HepG2 (cell line): ENCODE measurements at regions not wholly inside any gene's neighbourhood (a gene's known extent, or its start where the extent isn't known, plus 50 kb on each side); places are given as distances from the start of the nearest gene placed in this dataset.

Experiments
- ATAC-seq: fragments of 200-7000 bp; cut with Tn5 transposase; 3 replicates; pipeline ENCODE4 v1.9.1; 2020; ENCODE audit warnings: mild to moderate bottlenecking, moderate library complexity
- BruUV-seq: library from RNA; stranded (reverse); fragments of 400-500 nt; replicated peaks from 2 replicates; lab custom pipeline; 2021; lab: Mats Ljungman, UMichigan
- CTCF ChIA-PET: fragments of 300-600 bp; formaldehyde crosslinking; extraction: SDS; loops from one replicate; lab custom pipeline; 2021; ENCODE audit warnings: low total read pairs, inconsistent platforms, low intra/inter-chr PET ratio; lab: Yijun Ruan, JAX
- POLR2A ChIA-PET: fragments of 350-600 bp; sonication (Branson Sonifier 250); formaldehyde crosslinking; loops from one replicate; lab custom pipeline; 2020; ENCODE audit warnings: antibody characterized with exemption, inconsistent platforms; lab: Yijun Ruan, JAX
- DNase-seq: peaks from one replicate; pipeline ENCODE4 v3.0.0-alpha.2; 2015; ENCODE audit warnings: low spot score
- FAIRE-seq: peaks from 3 replicates; lab custom pipeline; 2011; peaks lifted over from hg19 to GRCh38; lab: Jason Lieb, UNC
- H2AFZ ChIP-seq: one replicate; pipeline ENCODE4 v1.6.1; 2011; ENCODE audit warnings: low read length, inconsistent platforms
- H3K27ac ChIP-seq: fragments of 300-600 bp; 3 replicates; pipeline ENCODE4 v1.8.0; 2011; ENCODE audit warnings: mixed run types, mild to moderate bottlenecking, mixed read lengths, low read length, inconsistent platforms; ENCODE audit not compliant: insufficient read depth; ENCODE audit errors: extremely low read length
- H3K27me3 ChIP-seq, 2 experiments: fragments of 200-600 bp in 1 of 2; 2 replicates in 1 of 2; 3 replicates in 1 of 2; pipeline versions ENCODE4 v1.6.0 to v1.8.0; 2011; ENCODE audit warnings: low read length in 2 of 2, mild to moderate bottlenecking in 2 of 2, moderate library complexity in 2 of 2, inconsistent platforms in 1 of 2; ENCODE audit not compliant: insufficient read depth in 2 of 2, control insufficient read depth in 1 of 2
- H3K36me3 ChIP-seq, 2 experiments: fragments of 200-600 bp in 1 of 2; replicated peaks in 1 of 2; 2 replicates in 1 of 2; 3 replicates in 1 of 2; pipeline versions ENCODE4 v1.5.1 to v1.8.0; 2011; ENCODE audit warnings: low read length in 2 of 2, inconsistent platforms in 1 of 2; ENCODE audit not compliant: insufficient read depth in 2 of 2, control insufficient read depth in 1 of 2
- H3K4me1 ChIP-seq: 2 replicates; pipeline ENCODE4 v1.5.1; 2012; ENCODE audit warnings: low read length, inconsistent platforms; ENCODE audit not compliant: insufficient read depth
- H3K4me2 ChIP-seq: 2 replicates; pipeline ENCODE4 v1.6.0; 2011; ENCODE audit warnings: low read depth, low read length, inconsistent platforms
- H3K4me3 ChIP-seq, 3 experiments: fragments of 200-600 bp in 1 of 3; sonication (generic), shearing (Covaris generic) in 1 of 3; replicated peaks in 1 of 3; 2 replicates each; pipeline ENCODE4 v1.5.1; 2011 to 2016; ENCODE audit warnings: low read length in 3 of 3, inconsistent platforms in 2 of 3, low read depth in 2 of 3, mild to moderate bottlenecking in 2 of 3, control low read depth in 1 of 3, mixed read lengths in 1 of 3; ENCODE audit not compliant: insufficient read depth in 1 of 3
- H3K79me2 ChIP-seq: one replicate; pipeline ENCODE4 v1.6.1; 2011; ENCODE audit warnings: low read length, inconsistent platforms; ENCODE audit not compliant: insufficient read depth
- H3K9ac ChIP-seq: 2 replicates; pipeline ENCODE4 v1.6.0; 2011; ENCODE audit warnings: mild to moderate bottlenecking, low read depth, low read length, inconsistent platforms; ENCODE audit not compliant: insufficient read depth
- H3K9me3 ChIP-seq: 2 replicates; pipeline ENCODE4 v1.5.1; 2012; ENCODE audit warnings: mild to moderate bottlenecking, low read length
- H4K20me1 ChIP-seq: 2 replicates; pipeline ENCODE4 v1.6.0; 2011; ENCODE audit warnings: inconsistent platforms, mild to moderate bottlenecking, low read length, moderate library complexity; ENCODE audit not compliant: insufficient read depth
- AGO1 ChIP-seq: fragments of 200-400 bp; formaldehyde crosslinking; IDR thresholded peaks from 2 replicates; pipeline ENCODE4 v1.6.1; 2017; ENCODE audit warnings: mild to moderate bottlenecking, low read depth, low read length, moderate library complexity; ENCODE audit not compliant: poor library complexity, severe bottlenecking
- HOXA5 ChIP-seq: sonication (generic); formaldehyde crosslinking; IDR thresholded peaks from 2 replicates; pipeline ENCODE4 v1.4.0; 2020; ENCODE audit warnings: missing genetic modification reagents
- PHF5A ChIP-seq: IDR thresholded peaks from one replicate; pipeline ENCODE4 v1.6.1; 2018; ENCODE audit warnings: low read depth, missing genetic modification reagents; ENCODE audit not compliant: unreplicated experiment
- RXRB ChIP-seq: IDR thresholded peaks from 2 replicates; pipeline ENCODE4 v1.6.1; 2016; ENCODE audit warnings: borderline replicate concordance, missing genetic modification reagents, missing compliant biosample characterization
- SP5 ChIP-seq: IDR thresholded peaks from 2 replicates; pipeline ENCODE4 v1.6.1; 2016; ENCODE audit warnings: low read depth, borderline replicate concordance
- ZNF136 ChIP-seq: sonication (generic); formaldehyde crosslinking; IDR thresholded peaks from 2 replicates; pipeline ENCODE4 v1.8.1; 2022; ENCODE audit warnings: low read depth, mild to moderate bottlenecking, moderate library complexity, missing genetic modification reagents
- ZNF232 ChIP-seq: sonication (generic); formaldehyde crosslinking; IDR thresholded peaks from 2 replicates; pipeline ENCODE4 v1.4.0; 2020; ENCODE audit warnings: missing genetic modification reagents, borderline replicate concordance
- ZNF790 ChIP-seq: sonication (generic); formaldehyde crosslinking; IDR thresholded peaks from 2 replicates; pipeline ENCODE4 v1.8.0; 2022; ENCODE audit warnings: missing genetic modification reagents, mild to moderate bottlenecking, borderline replicate concordance
- WGBS: methylation state at CpG from one replicate; pipeline ENCODE4 v1.1.6; 2017; ENCODE audit warnings: low lambda C conversion rate; 5-methylcytosine and 5-hydroxymethylcytosine counted together
- in situ Hi-C: cut with HindIII; loops from 2 replicates; pipeline ENCODE4 v1.10.0; 2017; ENCODE audit warnings: low pct_unique_long_range_greater_than_20kb; ENCODE audit not compliant: extremely low pct_ligation_motif_present
- intact Hi-C: fragments of 100-400 bp; cut with micrococcal nuclease; formaldehyde crosslinking; loops from one replicate; pipeline ENCODE4 v1.10.0; 2022; ENCODE audit not compliant: unreplicated experiment
- TF ChIP-seq, protein P1 (sequence below): sonication (generic); formaldehyde crosslinking; IDR thresholded peaks from 2 replicates; pipeline ENCODE4 v1.4.0; 2020; ENCODE audit warnings: missing genetic modification reagents
- TF ChIP-seq, protein P2 (sequence below): sonication (generic); formaldehyde crosslinking; IDR thresholded peaks from 2 replicates; pipeline ENCODE4 v1.9.0; 2022; ENCODE audit warnings: missing genetic modification reagents, mild to moderate bottlenecking, borderline replicate concordance
- TF ChIP-seq, protein P3 (sequence below): IDR thresholded peaks from 2 replicates; pipeline ENCODE4 v1.6.1; 2016; ENCODE audit warnings: low read depth, control low read depth
- TF ChIP-seq, protein P4 (sequence below): sonication (generic); formaldehyde crosslinking; IDR thresholded peaks from 2 replicates; pipeline ENCODE4 v1.4.0; 2020; ENCODE audit warnings: missing genetic modification reagents, borderline replicate concordance

DNA sequence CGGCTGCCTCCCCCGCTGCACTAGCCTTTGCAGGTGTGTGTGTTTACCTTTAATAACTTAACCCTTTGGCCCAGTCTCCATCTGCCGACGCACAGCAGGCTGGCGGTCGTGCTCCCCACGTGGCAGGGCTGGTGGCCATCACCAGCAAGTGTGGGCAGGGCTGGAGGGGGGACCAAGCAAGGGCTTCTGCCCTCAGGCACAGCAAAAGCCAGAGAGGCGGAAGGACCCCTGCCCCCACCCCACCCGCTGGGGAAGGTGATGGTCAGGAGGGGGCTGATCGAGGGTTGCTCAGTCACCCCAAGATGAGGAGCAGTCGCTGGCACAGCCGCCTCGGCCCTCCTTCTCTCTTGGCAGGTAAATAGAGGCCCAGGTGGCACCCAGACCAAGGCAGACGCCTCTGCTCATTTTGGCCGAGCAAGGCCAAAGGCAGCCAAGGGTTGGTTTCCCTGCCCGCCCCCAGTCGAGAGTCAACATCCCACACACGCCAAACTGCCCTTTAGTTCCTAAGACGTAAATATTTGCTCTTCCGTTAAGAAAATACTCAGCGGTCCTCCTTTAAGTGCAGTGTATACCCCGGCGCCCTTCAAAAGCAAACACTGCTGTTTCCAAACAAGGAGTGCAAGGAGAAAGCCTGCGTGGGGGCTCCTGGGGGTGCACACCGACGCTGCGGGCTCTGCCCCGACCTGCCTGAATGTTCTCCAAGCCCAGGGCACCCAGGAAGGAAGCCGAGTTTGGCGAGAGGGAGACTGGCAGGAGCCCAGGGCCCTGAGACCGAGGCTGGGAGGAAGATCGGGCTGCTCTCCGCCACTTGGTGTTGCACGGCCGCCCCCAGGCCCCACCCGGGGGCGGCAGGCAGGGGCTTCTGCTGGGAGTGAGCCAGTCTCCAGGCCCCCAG, 82.7 kb downstream of the SIK1 start (continued):
- TF ChIP-seq SP5 (0 out of 2 replicates have a peak, but pooled peaks have one; percentile 12), ZNF232 (CRISPR knock-in tag) (no peak)
- TF ChIP-seq, protein P1, sequence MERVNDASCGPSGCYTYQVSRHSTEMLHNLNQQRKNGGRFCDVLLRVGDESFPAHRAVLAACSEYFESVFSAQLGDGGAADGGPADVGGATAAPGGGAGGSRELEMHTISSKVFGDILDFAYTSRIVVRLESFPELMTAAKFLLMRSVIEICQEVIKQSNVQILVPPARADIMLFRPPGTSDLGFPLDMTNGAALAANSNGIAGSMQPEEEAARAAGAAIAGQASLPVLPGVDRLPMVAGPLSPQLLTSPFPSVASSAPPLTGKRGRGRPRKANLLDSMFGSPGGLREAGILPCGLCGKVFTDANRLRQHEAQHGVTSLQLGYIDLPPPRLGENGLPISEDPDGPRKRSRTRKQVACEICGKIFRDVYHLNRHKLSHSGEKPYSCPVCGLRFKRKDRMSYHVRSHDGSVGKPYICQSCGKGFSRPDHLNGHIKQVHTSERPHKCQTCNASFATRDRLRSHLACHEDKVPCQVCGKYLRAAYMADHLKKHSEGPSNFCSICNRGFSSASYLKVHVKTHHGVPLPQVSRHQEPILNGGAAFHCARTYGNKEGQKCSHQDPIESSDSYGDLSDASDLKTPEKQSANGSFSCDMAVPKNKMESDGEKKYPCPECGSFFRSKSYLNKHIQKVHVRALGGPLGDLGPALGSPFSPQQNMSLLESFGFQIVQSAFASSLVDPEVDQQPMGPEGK (CRISPR knock-in tag) = 0 out of 2 replicates have a peak, but pooled peaks have one; percentile 21

DNA sequence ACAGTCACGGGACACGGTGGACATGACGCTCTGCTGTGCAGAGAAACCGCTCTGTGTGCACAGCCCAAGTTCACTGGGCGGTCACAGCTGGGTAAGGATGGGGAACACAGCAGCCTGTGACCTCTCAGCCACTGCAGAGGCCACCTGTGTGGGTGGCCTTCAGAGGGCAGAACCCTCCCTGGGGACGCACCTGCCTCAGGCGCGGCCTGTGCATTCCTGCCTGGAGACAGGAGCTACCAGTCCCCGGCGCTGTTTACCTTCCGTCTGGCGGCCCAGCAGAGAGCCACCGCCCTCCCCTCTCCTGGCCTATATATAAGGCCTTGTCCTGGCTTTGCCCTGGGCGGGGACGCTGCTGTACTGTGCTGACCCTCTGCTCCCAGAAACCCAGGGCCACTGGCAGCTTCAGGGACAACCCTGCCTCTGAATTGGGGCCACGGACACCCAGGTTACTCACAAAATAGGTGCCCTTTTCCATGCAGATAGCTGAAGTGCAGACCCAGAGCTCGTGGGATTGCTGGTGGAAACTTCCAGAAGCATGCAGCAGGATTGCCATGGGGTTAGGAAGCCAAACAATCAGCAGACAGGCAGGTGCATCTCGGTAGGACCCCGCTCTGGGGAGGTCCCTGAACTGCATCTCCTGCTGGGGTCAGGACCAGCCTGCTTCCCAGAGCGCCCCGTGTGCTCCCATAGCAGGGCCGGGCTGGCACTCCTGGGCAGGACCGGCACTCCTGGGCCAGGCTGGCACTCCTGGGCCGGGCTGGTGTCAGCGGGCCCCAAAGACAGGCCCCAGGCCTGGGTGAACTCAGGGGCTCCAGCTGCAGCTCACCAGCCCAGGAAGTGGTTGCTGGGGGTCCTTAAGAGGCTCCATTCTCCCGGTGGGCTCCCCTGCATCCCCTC, 83.6 kb downstream of the SIK1 start:
- peak; percentile 91 for ATAC-seq
- in situ Hi-C loops (no loop called here), intact Hi-C loops (loop anchor here (5.0 kb wide), 2 partner anchors 56 to 304 kb away; no protein-coding TSS in a partner anchor)
- no TSS peak for BruUV-seq
- DNase-seq = peak; percentile 94
- H3K27ac ChIP-seq = peak overlapping the region; percentile 5
- H3K4me1 ChIP-seq = peaks cover 76% of the 10 kb centered on the region
- ChIA-PET POLR2A (interaction anchor here (1.0 to 1.4 kb wide), 5 partner anchors 10 to 132 kb away, joined by 3 to 13 read pairs (median 4); no protein-coding TSS in a partner anchor), CTCF (no interaction called here)
- no peaks in the 10 kb centered on the region for H4K20me1 ChIP-seq
- H3K79me2 ChIP-seq = no peaks in the 10 kb centered on the region
- FAIRE-seq = peak; percentile 81
- no peaks in the 10 kb centered on the region for H3K36me3 ChIP-seq
- H3K9me3 ChIP-seq = no peaks in the 10 kb centered on the region
- peak overlapping the region in 1 of 3 experiments; percentile 36; a peak in 1 of 6 replicates for H3K4me3 ChIP-seq
- H3K9ac ChIP-seq = 0 out of 2 replicates have a peak overlapping the region, but pooled peaks have one; percentile 6
- H3K4me2 ChIP-seq = peak overlapping the region; percentile 59
- H3K27me3 ChIP-seq = 0 out of 5 replicates have a peak, but pooled peaks cover under 1 to 4% of the 10 kb centered on the region in 2 experiments
- no peak overlapping the region for H2AFZ ChIP-seq
- WGBS = 40% methylated on average over 2 of the region's 26 CpGs
- TF ChIP-seq AGO1 (peak; percentile 23), HOXA5 (0 out of 2 replicates have a peak, but pooled peaks have one; percentile 56), ZNF136 (CRISPR knock-in tag) (no peak), ZNF790 (CRISPR knock-in tag) (no peak), PHF5A (CRISPR knock-in tag) (no peak), RXRB (CRISPR knock-in tag) (peak; percentile 90)
- TF ChIP-seq, protein P2, sequence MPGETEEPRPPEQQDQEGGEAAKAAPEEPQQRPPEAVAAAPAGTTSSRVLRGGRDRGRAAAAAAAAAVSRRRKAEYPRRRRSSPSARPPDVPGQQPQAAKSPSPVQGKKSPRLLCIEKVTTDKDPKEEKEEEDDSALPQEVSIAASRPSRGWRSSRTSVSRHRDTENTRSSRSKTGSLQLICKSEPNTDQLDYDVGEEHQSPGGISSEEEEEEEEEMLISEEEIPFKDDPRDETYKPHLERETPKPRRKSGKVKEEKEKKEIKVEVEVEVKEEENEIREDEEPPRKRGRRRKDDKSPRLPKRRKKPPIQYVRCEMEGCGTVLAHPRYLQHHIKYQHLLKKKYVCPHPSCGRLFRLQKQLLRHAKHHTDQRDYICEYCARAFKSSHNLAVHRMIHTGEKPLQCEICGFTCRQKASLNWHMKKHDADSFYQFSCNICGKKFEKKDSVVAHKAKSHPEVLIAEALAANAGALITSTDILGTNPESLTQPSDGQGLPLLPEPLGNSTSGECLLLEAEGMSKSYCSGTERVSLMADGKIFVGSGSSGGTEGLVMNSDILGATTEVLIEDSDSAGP (CRISPR knock-in tag) = peak; percentile 81; the same call in 1 of the 2 replicates
- TF ChIP-seq, protein P3, sequence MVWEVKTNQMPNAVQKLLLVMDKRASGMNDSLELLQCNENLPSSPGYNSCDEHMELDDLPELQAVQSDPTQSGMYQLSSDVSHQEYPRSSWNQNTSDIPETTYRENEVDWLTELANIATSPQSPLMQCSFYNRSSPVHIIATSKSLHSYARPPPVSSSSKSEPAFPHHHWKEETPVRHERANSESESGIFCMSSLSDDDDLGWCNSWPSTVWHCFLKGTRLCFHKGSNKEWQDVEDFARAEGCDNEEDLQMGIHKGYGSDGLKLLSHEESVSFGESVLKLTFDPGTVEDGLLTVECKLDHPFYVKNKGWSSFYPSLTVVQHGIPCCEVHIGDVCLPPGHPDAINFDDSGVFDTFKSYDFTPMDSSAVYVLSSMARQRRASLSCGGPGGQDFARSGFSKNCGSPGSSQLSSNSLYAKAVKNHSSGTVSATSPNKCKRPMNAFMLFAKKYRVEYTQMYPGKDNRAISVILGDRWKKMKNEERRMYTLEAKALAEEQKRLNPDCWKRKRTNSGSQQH (CRISPR knock-in tag) = no peak
- TF ChIP-seq, protein P4, sequence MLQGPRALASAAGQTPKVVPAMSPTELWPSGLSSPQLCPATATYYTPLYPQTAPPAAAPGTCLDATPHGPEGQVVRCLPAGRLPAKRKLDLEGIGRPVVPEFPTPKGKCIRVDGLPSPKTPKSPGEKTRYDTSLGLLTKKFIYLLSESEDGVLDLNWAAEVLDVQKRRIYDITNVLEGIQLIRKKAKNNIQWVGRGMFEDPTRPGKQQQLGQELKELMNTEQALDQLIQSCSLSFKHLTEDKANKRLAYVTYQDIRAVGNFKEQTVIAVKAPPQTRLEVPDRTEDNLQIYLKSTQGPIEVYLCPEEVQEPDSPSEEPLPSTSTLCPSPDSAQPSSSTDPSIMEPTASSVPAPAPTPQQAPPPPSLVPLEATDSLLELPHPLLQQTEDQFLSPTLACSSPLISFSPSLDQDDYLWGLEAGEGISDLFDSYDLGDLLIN (CRISPR knock-in tag) = no peak
